ENCODE measurements at regions not wholly inside any gene's neighbourhood (a gene's known extent, or its start where the extent isn't known, plus 50 kb on each side); places are given as distances from the start of the nearest gene placed in this dataset.

GRCh38 chr5:2891781-2892180 is 140.3 kb upstream of the IRX2 start:
- intact Hi-C loops (cut with micrococcal nuclease) (no loop called here), in situ Hi-C loops (cut with MboI) (no loop called here)
- CTCF ChIA-PET (ENCODE audit: low intra/inter-chr PET ratio), result no interaction called here
- H4K20me1 ChIP-seq (replicated peaks; ENCODE audit: control insufficient read depth, insufficient read depth, low read length), result 0 out of 2 replicates have a peak, but pooled peaks cover 3% of the 10 kb centered on the region
- BruUV-seq (replicated peaks), result no TSS peak
- H3K4me3 ChIP-seq, result no peak overlapping the region
- H3K27me3 ChIP-seq (ENCODE audit: control insufficient read depth in 2 of 2, insufficient read depth in 2 of 2, low read length in 2 of 2), result peaks cover 2 to 10% of the 10 kb centered on the region in 2 experiments; a peak in 3 of 5 replicates
- no peak overlapping the region for H3K9ac ChIP-seq (ENCODE audit: insufficient read depth in 1 of 2, low read depth in 2 of 2, low read length in 2 of 2)
- H3K36me3 ChIP-seq (ENCODE audit: control insufficient read depth, insufficient read depth, low read length), result no peaks in the 10 kb centered on the region
- no peak overlapping the region for H2AFZ ChIP-seq (ENCODE audit: low read depth, low read length)
- FAIRE-seq (no peak), DNase-seq (ENCODE audit: extremely low read depth in 1 of 4, low spot score in 3 of 4) (no peak), ATAC-seq (no peak)
- H3K4me2 ChIP-seq (ENCODE audit: insufficient read depth, low read length), result no peak overlapping the region
- H3K79me2 ChIP-seq (ENCODE audit: control insufficient read depth, insufficient read depth, low read length), result no peaks in the 10 kb centered on the region
- peaks cover 3% of the 10 kb centered on the region for H3K9me1 ChIP-seq (ENCODE audit: control insufficient read depth, insufficient read depth, low read length)
- 0% methylated on average over 3 of the region's 3 CpGs for WGBS (ENCODE audit: insufficient coverage, low coverage, missing lambda C conversion rate)
- H3K9me3 ChIP-seq (replicated peaks; ENCODE audit: control insufficient read depth, insufficient read depth, low read depth, low read length), result no peaks in the 10 kb centered on the region
- no peak overlapping the region for H3K27ac ChIP-seq (ENCODE audit: extremely low read depth, low read depth, low read length)
- POLR2A ChIA-PET, result interaction anchor here (1.1 kb wide), 1 partner anchor 11 kb away, joined by 3 read pairs; no protein-coding TSS in a partner anchor
- no peaks in the 10 kb centered on the region for H3K4me1 ChIP-seq (replicated peaks in 1 of 2; ENCODE audit: control insufficient read depth in 2 of 2, insufficient read depth in 2 of 2, low read length in 2 of 2)
- no peak for TF ChIP-seq DNMT1 (IDR thresholded peaks at IDR 0.05)
- TF ChIP-seq L3MBTL2 (IDR thresholded peaks at IDR 0.05), result no peak
- TF ChIP-seq RNF2 (IDR thresholded peaks at IDR 0.05), result no peak
- TF ChIP-seq DPF2 (IDR thresholded peaks at IDR 0.05), result no peak
- TF ChIP-seq PRDM10 (IDR thresholded peaks at IDR 0.05; ENCODE audit: partially characterized antibody), result no peak
- no peak for TF ChIP-seq CSDE1 (IDR thresholded peaks at IDR 0.05)
- no peak for TF ChIP-seq ADNP (tag; IDR thresholded peaks at IDR 0.05)
- TF ChIP-seq ESRRB (CRISPR knock-in tag; IDR thresholded peaks at IDR 0.05; ENCODE audit: borderline replicate concordance), result no peak
- no peak for TF ChIP-seq ZFP30 (CRISPR knock-in tag; IDR thresholded peaks at IDR 0.05; ENCODE audit: borderline replicate concordance)
- TF ChIP-seq CTCF (IDR thresholded peaks at IDR 0.05 in 2 of 3, conservative IDR thresholded peaks at IDR 0.05 in 1 of 3; ENCODE audit: insufficient read depth in 2 of 3, low read depth in 1 of 3, low read length in 3 of 3), result no peak
- no peak for TF ChIP-seq ZBTB34 (CRISPR knock-in tag; IDR thresholded peaks at IDR 0.05)
- TF ChIP-seq SIN3B (IDR thresholded peaks at IDR 0.05; ENCODE audit: low read depth), result no peak
- TF ChIP-seq IFI16 (CRISPR knock-in tag; IDR thresholded peaks at IDR 0.05), result no peak
- TF ChIP-seq MYNN (IDR thresholded peaks at IDR 0.05), result no peak
- no peak for TF ChIP-seq MYNN (CRISPR knock-in tag; IDR thresholded peaks at IDR 0.05)
- no peak for TF ChIP-seq GABPA (tag; conservative IDR thresholded peaks at IDR 0.05; ENCODE audit: low read depth)
- no peak for TF ChIP-seq FOXJ2 (tag; IDR thresholded peaks at IDR 0.05)
- no peak for TF ChIP-seq NFATC3 (IDR thresholded peaks at IDR 0.05)
